Panc1 (cell line): ENCODE measurements at regions not wholly inside any gene's neighbourhood (a gene's known extent, or its start where the extent isn't known, plus 50 kb on each side); places are given as distances from the start of the nearest gene placed in this dataset.
A peak's percentile ranks its signal among the peaks of the same experiment; 100 is the strongest.

Experiments
- ATAC-seq: fragments of 200-7000 bp; cut with Tn5 transposase; 2 replicates; pipeline ENCODE4 v1.9.1; 2020; ENCODE audit warnings: mild to moderate bottlenecking, moderate library complexity
- BruUV-seq: library from RNA; stranded (reverse); fragments of 400-500 nt; replicated peaks from 2 replicates; lab custom pipeline; 2021; lab: Mats Ljungman, UMichigan
- CTCF ChIA-PET: fragments of 300-600 bp; sonication (Branson Sonifier 250); formaldehyde crosslinking; loops from one replicate; lab custom pipeline; 2022; ENCODE audit warnings: antibody characterized with exemption; lab: Charles Lee
- POLR2A ChIA-PET: fragments of 300-600 bp; sonication (Branson Sonifier 250); formaldehyde crosslinking; loops from one replicate; lab custom pipeline; 2022; ENCODE audit warnings: antibody characterized with exemption; lab: Charles Lee
- DNase-seq: peaks from one replicate; pipeline ENCODE4 v3.0.0-alpha.2; 2010; ENCODE audit warnings: low read depth, low spot score
- H3K27ac ChIP-seq: 2 replicates; pipeline ENCODE4 v1.5.1; 2011; ENCODE audit warnings: mild to moderate bottlenecking, low read length, inconsistent platforms
- H3K27me3 ChIP-seq: fragments of 200-500 bp; sonication (Bioruptor generic); 2 replicates; pipeline ENCODE4 v1.6.0; 2014; ENCODE audit warnings: low read length, inconsistent platforms; ENCODE audit not compliant: control insufficient read depth, insufficient read depth
- H3K36me3 ChIP-seq: fragments of 200-500 bp; sonication (Bioruptor generic); 2 replicates; pipeline ENCODE4 v1.5.1; 2014; ENCODE audit warnings: inconsistent platforms, mild to moderate bottlenecking, low read length, moderate library complexity; ENCODE audit not compliant: control insufficient read depth, insufficient read depth
- H3K4me1 ChIP-seq: 2 replicates; pipeline ENCODE4 v1.5.1; 2011; ENCODE audit warnings: inconsistent platforms, mild to moderate bottlenecking, low read length, moderate library complexity; ENCODE audit not compliant: control insufficient read depth, insufficient read depth
- H3K4me3 ChIP-seq, 2 experiments: 2 replicates each; pipeline ENCODE4 v1.5.1; 2011 to 2012; ENCODE audit warnings: low read depth in 2 of 2, low read length in 2 of 2, mild to moderate bottlenecking in 2 of 2, inconsistent platforms in 1 of 2, moderate library complexity in 1 of 2
- H3K9me3 ChIP-seq: fragments of 200-500 bp; sonication (Bioruptor generic); 2 replicates; pipeline ENCODE4 v1.5.1; 2014; ENCODE audit warnings: low read depth, mild to moderate bottlenecking, inconsistent platforms, low read length, moderate library complexity; ENCODE audit not compliant: control insufficient read depth, insufficient read depth
- CTCF ChIP-seq: fragments of 450-650 bp; IDR thresholded peaks from 2 replicates; pipeline ENCODE4 v1.5.1; 2017; ENCODE audit warnings: mild to moderate bottlenecking
- POLR2AphosphoS5 ChIP-seq: IDR thresholded peaks from 2 replicates; pipeline ENCODE4 v1.6.1; 2012; ENCODE audit warnings: mild to moderate bottlenecking, low read depth, low read length, moderate library complexity
- REST ChIP-seq, 2 experiments: IDR thresholded peaks; 2 replicates each; pipeline ENCODE4 v1.6.1; 2011 to 2012; ENCODE audit warnings: low read depth in 2 of 2, control low read depth in 1 of 2, low read length in 1 of 2, mild to moderate bottlenecking in 1 of 2, moderate library complexity in 1 of 2; ENCODE audit not compliant: insufficient read depth in 1 of 2
- SIN3A ChIP-seq: IDR thresholded peaks from 2 replicates; pipeline ENCODE4 v1.6.1; 2012; ENCODE audit warnings: low read depth, mild to moderate bottlenecking, low read length, moderate library complexity, borderline replicate concordance; ENCODE audit not compliant: insufficient read depth
- TCF7L2 ChIP-seq: IDR thresholded peaks from 2 replicates; pipeline ENCODE4 v1.6.1; 2011; ENCODE audit warnings: mild to moderate bottlenecking, low read depth, low read length, inconsistent platforms
- in situ Hi-C: cut with HindIII; loops from 2 replicates; pipeline ENCODE4 v1.10.0; 2016; ENCODE audit warnings: low sequenced_read_pairs, low pct_unique_long_range_greater_than_20kb
- intact Hi-C: fragments of 100-400 bp; cut with micrococcal nuclease; formaldehyde crosslinking; loops from one replicate; pipeline ENCODE4 v1.10.0; 2022; ENCODE audit not compliant: unreplicated experiment

- CTCF ChIA-PET, result no interaction called here
Measured at GRCh38 chr9:110124439-110124838, 83.5 kb downstream of the C9orf152 start.

GRCh38 chr9:110125207-110125751 lies 82.7 kb downstream of the C9orf152 start:
- DNase-seq, result no peak
- Histone ChIP-seq H3K27me3 (no peaks in the 10 kb centered on the region), H3K4me3 (peak overlapping the region; percentile 40 to 66), H3K9me3 (no peaks in the 10 kb centered on the region), H3K27ac (peak overlapping the region; percentile 77), H3K36me3 (no peaks in the 10 kb centered on the region), H3K4me1 (peaks cover 5% of the 10 kb centered on the region; the same call in 1 of the 2 replicates)
- BruUV-seq, result no TSS peak
- ATAC-seq, result peak; percentile 84
- intact Hi-C loops (no loop called here), in situ Hi-C loops (no loop called here)
- ChIA-PET POLR2A (interaction anchor here (0.6 kb wide), 1 partner anchor 204 kb away, joined by 3 read pairs; no protein-coding TSS in a partner anchor), CTCF (no interaction called here)
- TF ChIP-seq REST (IDR thresholded peaks at IDR 0.05; ENCODE audit: insufficient read depth in 1 of 2, low read depth in 2 of 2, low read length in 1 of 2), result no peak
- no peak for TF ChIP-seq CTCF
- no peak for TF ChIP-seq TCF7L2
- no peak for TF ChIP-seq SIN3A
- TF ChIP-seq POLR2AphosphoS5, result no peak

More at GRCh38 chr9:110124439-110124838, 83.5 kb downstream of the C9orf152 start:
- POLR2A ChIA-PET, result no interaction called here
- Histone ChIP-seq H3K9me3 (no peaks in the 10 kb centered on the region), H3K4me1 (peaks cover 3% of the 10 kb centered on the region; the same call in 1 of the 2 replicates), H3K4me3 (no peak overlapping the region), H3K27ac (no peak overlapping the region), H3K36me3 (no peaks in the 10 kb centered on the region), H3K27me3 (no peaks in the 10 kb centered on the region)
- in situ Hi-C loops, result no loop called here
- no peak for DNase-seq
- intact Hi-C loops, result no loop called here
- ATAC-seq, result no peak
- no TSS peak for BruUV-seq
- TF ChIP-seq CTCF (no peak), POLR2AphosphoS5 (no peak), SIN3A (no peak), REST (IDR thresholded peaks at IDR 0.05; ENCODE audit: insufficient read depth in 1 of 2, low read depth in 2 of 2, low read length in 1 of 2) (no peak)
